ENCODE measurements at regions not wholly inside any gene's neighbourhood (a gene's known extent, or its start where the extent isn't known, plus 50 kb on each side); places are given as distances from the start of the nearest gene placed in this dataset.
"Not testable (repeated sequence)": the region's sequence is repeated elsewhere in the genome, so short reads cannot be mapped to it uniquely, and the experiment has no call there.

- in situ Hi-C loops (cut with HindIII; ENCODE audit: low sequenced_read_pairs): no loop called here
Measured at GRCh38 chr4:138863160-138863559, 152.4 kb upstream of the NOCT start.

- in situ Hi-C loops (cut with HindIII; ENCODE audit: low sequenced_read_pairs): no loop called here
Measured at GRCh38 chr4:138861135-138861534, 154.4 kb upstream of the NOCT start.

DNA sequence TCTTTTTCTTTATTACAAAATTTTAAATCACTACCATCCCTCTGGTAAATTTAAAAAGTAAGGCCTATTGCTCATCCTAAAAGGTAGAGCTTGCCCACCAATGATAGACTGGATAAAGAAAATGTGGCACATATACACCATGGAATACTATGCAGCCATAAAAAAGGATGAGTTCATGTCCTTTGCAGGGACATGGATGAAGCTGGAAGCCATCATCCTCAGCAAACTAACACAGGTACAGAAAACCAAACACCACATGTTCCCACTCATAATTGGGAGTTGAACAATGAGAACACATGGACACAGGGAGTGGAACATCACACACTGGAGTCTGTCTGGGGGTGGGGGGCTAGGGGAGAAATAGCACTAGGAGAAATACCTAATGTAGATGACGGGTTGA, 155.2 kb upstream of the NOCT start:
- in situ Hi-C loops (cut with HindIII; ENCODE audit: low sequenced_read_pairs): not testable (repeated sequence)

GRCh38 chr4:138859254-138859653, 156.3 kb upstream of the NOCT start:
- in situ Hi-C loops (cut with HindIII; ENCODE audit: low sequenced_read_pairs): no loop called here

- in situ Hi-C loops (cut with HindIII; ENCODE audit: low sequenced_read_pairs): no loop called here
Measured at GRCh38 chr4:138858419-138858818, 157.2 kb upstream of the NOCT start.

- in situ Hi-C loops (cut with HindIII; ENCODE audit: low sequenced_read_pairs): no loop called here
Measured at GRCh38 chr4:138857416-138857815, 158.2 kb upstream of the NOCT start.

- in situ Hi-C loops (cut with HindIII; ENCODE audit: low sequenced_read_pairs): no loop called here
Measured at GRCh38 chr4:138852681-138853080, 162.9 kb upstream of the NOCT start.

- in situ Hi-C loops (cut with HindIII; ENCODE audit: low sequenced_read_pairs): no loop called here
Measured at GRCh38 chr4:138851391-138852335, 163.9 kb upstream of the NOCT start.

GRCh38 chr4:138845664-138846063, 169.9 kb upstream of the NOCT start:
- in situ Hi-C loops (cut with HindIII; ENCODE audit: low sequenced_read_pairs): no loop called here

- in situ Hi-C loops (cut with HindIII; ENCODE audit: low sequenced_read_pairs): no loop called here
Measured at GRCh38 chr4:138845054-138845453, 170.5 kb upstream of the NOCT start.

GRCh38 chr4:138843616-138844015, 172.0 kb upstream of the NOCT start:
- in situ Hi-C loops (cut with HindIII; ENCODE audit: low sequenced_read_pairs): no loop called here

- in situ Hi-C loops (cut with HindIII; ENCODE audit: low sequenced_read_pairs): no loop called here
Measured at GRCh38 chr4:138841343-138841742, 174.2 kb upstream of the NOCT start.

DNA sequence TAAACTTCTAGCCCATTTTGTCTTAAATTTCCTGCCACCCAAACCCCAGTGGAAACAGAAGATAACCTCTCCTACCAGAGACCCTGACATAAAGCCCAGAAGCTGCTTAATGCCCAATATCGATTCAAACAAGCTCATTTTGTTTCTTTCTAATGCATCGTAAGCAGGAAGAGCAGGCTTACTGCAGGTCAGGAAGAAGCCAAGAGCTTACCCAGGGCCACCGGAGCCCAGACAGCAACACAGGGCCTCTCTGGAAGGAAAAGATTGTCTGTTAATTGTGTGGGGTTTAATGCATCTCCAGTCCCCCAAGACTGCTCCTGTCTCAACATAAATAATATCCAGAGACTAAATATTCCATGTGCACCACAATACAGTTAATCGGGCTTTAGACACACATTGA, 177.3 kb upstream of the NOCT start:
- in situ Hi-C loops (cut with HindIII; ENCODE audit: low sequenced_read_pairs): no loop called here

GRCh38 chr4:138835832-138836533, 179.6 kb upstream of the NOCT start:
- in situ Hi-C loops (cut with HindIII; ENCODE audit: low sequenced_read_pairs): no loop called here

DNA sequence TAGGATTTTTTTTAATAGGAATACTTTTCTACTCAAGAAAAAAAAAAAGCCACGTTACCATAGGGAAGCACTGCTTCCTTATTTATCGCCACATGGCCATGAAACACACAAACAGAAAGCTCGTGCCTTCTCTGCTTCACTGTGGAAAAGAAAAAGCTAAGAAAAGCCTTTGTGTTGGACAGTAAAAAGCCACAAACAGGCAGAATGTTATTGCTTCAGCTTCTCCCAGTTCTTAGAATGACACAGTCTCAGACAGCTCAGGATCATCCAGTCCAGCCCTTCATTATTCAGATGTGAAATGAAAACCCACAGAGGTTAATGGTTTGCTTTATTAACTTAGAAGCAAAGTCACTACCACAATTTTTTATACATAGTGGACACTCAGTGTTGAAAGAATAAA, 181.6 kb upstream of the NOCT start:
- in situ Hi-C loops (cut with HindIII; ENCODE audit: low sequenced_read_pairs): no loop called here

GRCh38 chr4:138832563-138832962, 183.0 kb upstream of the NOCT start:
- in situ Hi-C loops (cut with HindIII; ENCODE audit: low sequenced_read_pairs): no loop called here

DNA sequence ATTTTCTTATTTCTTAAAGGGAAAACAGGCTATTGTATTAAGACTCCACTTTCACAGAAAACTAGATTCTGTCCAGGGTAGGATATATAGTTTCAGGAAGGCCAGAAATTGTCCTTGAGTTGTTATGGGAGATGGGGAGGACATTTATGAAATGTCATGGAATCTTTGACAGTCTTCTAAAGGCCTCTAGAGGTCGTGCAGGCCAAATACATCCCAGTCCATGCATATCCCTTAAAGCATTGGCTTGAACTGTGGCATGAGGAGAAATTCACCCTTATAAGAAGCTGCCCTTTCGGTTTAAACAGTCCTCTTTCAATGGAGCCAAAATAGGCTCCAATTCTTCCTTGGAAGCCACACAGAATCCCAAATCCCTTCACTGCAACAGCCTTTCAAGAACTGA, 183.6 kb upstream of the NOCT start:
- in situ Hi-C loops (cut with HindIII; ENCODE audit: low sequenced_read_pairs): no loop called here

DNA sequence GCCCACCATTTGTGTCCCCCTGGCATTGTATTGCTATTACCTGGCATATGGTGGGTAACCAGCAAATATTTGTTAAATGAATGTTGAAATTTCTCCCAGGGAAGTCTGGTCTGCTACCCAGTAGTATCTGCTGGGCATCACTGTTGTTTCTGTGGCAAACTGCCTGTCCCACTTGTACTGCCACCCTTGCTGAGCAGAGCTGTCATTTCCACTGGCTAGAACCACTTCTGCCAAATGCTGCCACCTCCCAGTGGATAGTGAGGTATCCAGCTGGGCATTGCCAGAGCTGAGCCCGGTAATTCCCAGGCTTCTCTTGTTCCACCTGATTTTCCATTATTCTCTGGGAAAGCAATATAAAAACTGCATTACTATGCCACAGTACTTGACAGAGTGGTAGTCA, 186.7 kb upstream of the NOCT start:
- in situ Hi-C loops (cut with HindIII; ENCODE audit: low sequenced_read_pairs): no loop called here

- in situ Hi-C loops (cut with HindIII; ENCODE audit: low sequenced_read_pairs): no loop called here
Measured at GRCh38 chr4:138826754-138827153, 188.8 kb upstream of the NOCT start.

DNA sequence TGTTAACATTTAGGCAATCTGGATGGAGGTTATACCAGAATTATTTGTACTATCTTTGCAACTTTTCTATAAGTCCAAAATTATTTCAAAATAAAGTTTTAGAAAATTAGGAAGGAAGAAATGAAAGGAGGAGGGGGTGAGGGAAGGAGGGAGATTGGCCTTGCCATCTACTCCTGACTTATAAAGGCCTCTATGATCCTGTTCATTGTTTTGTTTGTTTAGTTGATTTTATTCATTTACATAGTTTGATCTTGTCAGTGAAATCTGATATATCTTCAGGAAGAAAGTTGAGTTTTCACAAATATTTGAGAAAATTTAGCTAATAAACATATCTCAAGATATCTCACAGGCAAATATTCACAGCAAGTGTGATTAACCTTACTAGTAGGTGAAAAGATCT, 189.3 kb upstream of the NOCT start:
- in situ Hi-C loops (cut with HindIII; ENCODE audit: low sequenced_read_pairs): no loop called here

DNA sequence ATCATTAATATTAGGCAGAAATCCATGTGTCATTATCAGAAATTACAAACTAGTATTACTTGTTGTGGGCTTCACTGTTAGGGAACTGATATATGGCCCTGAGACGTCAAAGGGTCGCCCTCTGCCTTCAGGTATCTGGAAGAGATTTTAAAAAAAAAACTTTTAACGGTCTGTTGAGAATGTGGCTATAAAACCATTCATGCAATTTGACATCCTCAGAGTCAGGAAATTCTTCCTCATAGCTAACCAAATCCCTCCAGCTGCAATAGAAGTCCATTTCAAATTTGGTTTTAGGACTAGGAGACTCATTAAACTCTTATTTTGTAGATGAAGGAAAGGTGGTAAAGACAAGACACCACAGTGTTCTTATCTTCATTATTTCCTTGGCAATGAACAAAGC, 194.2 kb upstream of the NOCT start:
- in situ Hi-C loops (cut with HindIII; ENCODE audit: low sequenced_read_pairs): no loop called here

DNA sequence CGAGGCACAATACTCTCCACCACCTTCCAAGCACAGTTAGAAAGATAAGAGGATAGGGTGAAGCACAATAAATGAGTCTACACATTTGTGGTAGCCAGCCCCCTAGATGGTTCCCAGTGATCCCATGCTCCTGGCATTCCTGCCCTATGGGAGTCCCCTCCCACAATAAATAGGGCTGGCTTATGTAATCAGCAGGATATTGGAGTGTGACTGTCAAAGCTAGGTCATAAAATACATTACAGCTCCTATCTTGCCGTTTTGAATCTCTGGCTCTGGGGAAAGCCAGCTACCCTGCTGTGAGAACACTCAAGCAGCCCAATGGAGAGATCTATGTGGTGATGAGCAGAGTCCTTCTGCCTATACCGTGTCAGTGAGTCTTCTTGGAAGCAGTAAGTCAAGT, 198.7 kb upstream of the NOCT start:
- in situ Hi-C loops (cut with HindIII; ENCODE audit: low sequenced_read_pairs): no loop called here

Data from DLD1 (cell line).